HG03354 (cell line): ENCODE measurements at regions not wholly inside any gene's neighbourhood (a gene's known extent, or its start where the extent isn't known, plus 50 kb on each side); places are given as distances from the start of the nearest gene placed in this dataset.
"Not testable (repeated sequence)": the region's sequence is repeated elsewhere in the genome, so short reads cannot be mapped to it uniquely, and the experiment has no call there.

Source experiments
- ATAC-seq: cut with Tn5 transposase; IDR thresholded peaks from one replicate; pipeline ENCODE4 v1.9.1; 2021; ENCODE audit warnings: mild to moderate bottlenecking; ENCODE audit not compliant: unreplicated experiment, poor library complexity, severe bottlenecking

DNA sequence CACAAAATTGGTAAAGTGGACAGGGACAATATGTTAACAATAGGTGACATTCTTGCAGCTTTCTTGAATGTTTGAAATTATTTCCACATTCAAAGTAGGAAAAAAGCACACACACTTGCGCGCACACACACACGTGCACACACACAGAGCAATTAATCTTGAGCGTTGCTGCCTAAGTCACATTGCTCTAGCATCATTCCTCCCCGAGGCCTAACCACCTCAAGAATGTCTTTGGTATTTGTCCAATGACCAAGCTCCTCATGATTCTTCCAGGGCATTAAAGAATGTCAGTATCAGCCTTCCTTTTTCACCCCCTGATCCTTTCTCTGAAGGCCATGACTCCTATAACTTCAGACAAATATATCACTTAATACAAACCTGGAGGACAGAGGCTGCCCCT is 198.1 kb downstream of the NPR3 start:
- no peak for ATAC-seq

DNA sequence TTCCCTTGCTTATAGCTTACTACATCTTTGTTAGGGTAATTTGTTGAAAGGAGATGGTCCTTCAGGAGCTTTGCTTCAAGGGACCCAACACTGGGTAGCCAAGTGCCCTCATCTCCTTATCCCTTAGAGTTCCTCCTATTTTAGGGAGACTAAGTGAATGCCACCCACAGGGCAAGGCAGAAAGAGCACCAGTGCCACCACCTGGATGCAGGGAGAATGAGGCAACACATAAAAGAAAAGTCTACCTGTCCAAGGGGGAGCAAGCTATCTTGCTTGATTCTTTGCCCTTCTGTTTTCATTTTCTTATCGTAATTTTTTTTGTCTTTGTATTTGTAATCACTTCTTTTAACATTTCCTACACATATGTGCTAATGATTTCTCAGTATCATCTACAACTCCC is 205.5 kb downstream of the NPR3 start:
- ATAC-seq = no peak

DNA sequence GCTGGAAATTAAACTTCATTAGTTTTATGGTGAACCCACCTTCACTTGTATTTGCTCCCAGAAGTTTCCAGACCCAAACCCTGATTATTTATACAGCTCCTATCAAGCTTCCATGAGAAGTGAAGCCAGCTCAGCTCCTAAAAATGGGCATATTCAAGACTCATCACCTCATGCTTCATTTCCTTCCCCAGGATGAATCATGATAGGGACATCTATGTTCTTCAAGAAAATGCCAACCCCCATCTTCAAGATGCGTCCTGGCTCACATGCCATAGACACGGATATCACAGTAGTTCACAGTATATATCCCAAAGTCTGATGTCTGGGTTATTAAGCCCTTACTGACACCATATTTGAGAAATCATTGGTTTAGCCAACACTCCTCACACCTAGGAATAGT is 217.6 kb downstream of the NPR3 start:
- no peak for ATAC-seq

DNA sequence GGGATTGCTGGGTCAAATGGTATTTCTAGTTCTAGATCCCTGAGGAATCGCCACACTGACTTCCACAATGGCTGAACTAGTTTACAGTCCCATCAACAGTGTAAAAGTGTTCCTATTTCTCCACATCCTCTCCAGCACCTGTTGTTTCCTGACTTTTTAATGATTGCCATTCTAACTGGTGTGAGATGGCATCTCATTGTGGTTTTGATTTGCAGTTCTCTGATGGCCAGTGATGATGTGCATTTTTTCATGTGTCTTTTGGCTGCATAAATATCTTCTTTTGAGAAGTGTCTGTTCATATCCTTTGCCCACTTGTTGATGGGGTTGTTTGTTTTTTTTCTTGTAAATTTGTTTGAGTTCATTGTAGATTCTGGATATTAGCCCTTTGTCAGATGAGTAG is 220.3 kb downstream of the NPR3 start:
- not testable (repeated sequence) for ATAC-seq

DNA sequence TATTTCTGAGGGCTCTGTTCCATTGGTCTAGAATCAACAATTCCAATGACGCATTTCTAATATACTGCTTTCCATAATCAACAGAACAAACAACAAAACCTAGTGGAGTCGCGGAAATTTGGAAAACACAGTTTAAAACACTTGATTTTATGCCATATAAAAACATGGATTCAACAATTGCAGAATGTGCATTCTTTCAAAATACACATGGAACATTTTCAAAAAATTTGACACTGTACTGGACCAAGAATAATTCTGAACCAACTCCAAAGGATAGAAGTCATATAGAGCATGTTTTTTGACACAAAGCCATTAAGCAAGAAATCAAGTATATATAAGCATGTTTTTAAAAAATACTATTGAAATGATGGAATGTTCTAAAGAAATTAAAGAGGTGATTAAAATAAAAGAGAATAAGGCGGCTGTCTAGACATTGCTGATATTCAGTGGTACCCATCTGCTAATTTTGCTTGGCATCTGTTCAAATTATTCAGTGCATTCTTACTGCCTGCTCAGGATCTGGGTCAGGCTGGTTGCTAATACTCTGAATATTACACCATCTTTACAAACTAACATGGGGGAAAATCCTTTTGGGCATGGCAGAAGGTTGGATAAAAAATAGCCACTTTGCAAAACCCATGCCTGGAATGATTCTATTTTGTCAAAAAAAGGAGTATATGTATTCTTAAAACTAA is 221.3 kb downstream of the NPR3 start:
- no peak for ATAC-seq

DNA sequence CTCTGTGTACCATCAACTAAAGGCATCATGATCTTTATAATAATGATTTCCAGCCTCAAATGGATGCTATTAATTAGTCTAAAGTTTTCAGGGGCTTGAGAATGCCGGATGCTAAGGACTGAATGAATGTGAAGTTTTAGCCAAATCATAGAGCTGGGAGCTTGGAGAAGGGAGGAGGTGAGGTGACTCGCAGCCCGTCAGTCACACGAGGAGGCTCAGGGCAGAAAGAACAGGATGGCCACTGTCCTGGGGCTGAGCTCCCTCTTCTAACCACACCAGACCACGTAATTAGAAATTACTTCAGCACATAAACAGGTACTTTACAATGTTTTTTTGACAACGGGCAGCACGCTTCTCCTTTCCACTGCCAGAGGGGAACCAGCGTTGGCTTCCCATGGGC is 222.6 kb downstream of the NPR3 start:
- ATAC-seq = no peak

DNA sequence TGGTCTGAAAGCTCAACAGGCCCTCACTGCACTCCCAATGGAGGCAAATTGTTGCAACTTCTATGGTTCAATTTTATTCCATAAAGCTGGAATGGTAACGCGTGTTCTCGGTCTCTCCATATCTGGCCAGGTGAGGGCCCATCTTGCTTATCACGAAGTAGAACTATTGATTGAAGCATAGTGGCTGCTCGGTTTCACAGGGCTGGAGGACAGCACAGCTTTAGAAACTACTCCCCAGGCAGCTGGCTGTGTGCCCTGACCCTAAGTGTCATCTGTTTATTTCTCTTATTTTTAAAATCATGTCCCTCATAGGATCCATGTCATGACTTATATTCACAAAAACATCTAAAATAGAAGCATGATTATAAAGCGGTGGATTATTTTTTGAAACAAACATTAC is 223.4 kb downstream of the NPR3 start:
- no peak for ATAC-seq

DNA sequence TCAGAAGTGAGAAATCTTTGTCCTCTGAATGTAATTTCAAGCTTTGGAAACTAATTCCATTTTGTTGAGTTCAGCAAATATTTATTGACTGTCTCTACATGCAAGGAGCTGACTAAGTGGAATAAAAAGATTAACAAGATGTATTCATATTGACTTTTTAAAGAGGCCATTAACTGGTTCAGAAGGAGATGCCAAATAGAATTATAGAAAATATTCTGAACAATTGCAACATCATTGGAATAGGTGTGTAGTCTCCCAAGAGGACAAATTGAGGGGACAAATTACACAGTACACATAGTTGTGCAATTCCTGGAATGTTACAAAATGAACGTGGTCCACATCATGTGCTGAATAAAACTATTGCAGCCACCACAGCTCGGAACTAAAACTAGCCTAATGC is 224.2 kb downstream of the NPR3 start:
- ATAC-seq = no peak

DNA sequence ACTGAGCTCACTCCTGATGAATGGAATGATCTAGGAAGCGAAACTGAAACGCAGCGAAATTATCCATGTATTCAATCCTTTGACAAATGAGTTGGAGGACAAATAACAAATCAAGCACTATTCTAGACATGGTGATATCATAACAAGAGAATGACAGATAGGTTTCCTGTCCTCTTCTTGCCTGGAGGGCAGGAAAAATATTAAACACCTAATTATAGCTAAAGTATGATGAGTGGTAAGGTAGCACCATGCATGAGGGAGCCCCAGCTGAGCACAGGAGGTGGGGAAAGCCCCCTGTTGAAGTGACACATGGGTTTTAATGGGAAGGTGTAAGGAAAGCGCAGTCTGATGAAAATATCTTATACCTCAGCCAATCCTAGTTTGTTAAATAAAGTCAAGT is 225.2 kb downstream of the NPR3 start:
- no peak for ATAC-seq

DNA sequence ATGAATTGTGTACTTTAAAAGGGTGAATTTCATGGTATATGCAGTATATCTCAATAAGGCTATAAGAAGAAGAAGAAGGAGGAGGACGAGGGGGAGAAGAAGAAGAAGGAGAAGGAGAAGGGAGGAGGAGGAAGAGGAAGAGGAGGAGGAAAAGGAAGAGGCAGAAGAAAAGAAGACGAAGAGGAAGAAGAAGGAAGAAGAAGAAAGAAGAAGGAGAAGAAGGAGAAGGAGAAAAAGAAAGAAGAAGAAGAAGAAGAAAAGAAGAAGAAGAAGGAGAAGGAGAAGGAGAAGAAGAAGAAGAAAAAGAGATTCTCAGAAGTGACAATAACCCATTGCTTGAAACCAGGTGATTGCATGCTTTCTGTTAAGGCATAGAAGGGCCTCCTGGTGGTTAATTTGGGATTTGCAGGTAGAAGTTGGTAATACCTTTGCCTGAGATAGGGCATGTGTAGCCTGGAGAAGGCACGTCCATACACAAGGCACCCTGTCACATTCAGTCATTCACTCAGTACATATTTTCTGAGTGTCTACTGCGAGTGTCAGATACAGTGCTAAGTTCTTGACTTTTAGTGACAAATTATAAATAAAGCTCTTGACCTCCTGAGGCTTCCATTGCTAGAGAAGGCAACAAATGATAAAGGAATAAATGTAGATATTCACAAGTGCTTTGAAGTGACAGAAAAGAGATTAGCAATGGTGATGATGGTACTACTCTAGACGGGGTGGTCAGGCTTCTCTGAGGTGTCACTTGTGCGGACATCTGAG is 231.3 kb downstream of the NPR3 start:
- peak; percentile 91 for ATAC-seq

DNA sequence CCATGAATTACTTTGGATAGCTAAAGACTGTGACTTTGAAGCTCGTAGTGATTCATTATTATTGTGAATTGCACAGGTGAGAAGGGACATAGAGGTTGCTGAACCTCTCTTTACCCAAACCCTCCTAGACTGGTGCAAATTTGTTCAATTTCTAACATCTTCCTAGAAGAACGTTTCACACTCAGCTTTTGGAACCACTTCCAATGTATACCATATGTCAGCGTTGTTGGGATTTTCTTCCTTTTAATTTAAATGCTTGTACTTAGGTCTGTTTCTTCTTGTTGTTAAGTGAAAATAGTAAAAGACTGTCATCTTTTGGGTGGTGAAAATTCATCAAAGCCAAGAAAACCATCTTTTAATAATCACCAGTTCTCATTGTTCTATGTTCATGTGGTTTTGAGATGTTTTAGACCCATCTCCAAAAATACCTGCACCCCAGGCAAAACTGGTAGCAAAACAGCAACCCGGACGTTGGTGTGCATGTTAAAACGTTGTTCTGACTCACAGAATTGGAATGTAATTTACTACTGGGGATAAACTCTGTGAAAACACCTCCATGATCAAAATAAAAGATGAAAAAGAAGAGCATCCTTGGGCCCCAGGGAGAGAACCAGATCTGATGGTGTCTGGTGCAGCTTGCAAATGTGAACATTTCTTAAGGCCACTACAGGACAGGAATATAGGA is 238.3 kb downstream of the NPR3 start:
- ATAC-seq = no peak

DNA sequence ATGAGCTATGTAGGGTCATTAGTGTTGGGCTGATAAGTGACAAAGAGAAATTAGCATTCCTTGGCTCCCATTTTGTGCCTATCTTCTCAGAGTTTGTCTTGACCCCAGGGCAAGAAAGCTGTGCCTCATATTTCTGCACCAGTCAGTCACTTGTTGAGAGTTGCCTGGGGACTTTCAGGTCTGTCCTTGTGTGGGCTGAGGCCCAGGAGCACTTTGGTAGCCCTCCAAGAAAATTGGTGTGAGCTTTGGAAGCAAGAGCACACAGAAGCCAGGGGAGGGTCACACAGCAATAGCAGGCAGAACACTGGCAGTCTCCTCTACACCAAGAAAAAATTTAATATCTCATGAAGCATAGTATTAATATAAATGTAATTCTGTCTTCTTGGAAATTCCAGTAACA is 239.9 kb downstream of the NPR3 start:
- ATAC-seq = no peak

DNA sequence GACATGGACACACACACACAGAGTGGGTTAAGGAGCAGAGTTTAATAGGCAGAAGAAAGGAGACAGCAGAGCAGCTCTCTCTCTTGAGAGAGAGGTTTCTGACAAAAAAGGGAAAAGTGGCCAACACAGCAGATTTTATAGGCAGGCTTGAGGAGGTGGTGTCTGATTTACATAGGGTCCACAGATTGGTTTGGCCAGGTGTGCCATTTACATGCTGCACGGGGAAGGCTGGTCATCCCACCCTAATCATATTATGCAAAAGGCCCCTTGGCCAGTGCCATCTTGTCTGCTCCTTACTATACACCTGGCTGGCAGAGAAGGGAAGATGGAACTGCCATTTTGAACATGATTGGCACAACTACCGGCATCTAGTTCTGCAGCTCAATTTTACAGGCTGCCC is 240.8 kb downstream of the NPR3 start:
- no peak for ATAC-seq

DNA sequence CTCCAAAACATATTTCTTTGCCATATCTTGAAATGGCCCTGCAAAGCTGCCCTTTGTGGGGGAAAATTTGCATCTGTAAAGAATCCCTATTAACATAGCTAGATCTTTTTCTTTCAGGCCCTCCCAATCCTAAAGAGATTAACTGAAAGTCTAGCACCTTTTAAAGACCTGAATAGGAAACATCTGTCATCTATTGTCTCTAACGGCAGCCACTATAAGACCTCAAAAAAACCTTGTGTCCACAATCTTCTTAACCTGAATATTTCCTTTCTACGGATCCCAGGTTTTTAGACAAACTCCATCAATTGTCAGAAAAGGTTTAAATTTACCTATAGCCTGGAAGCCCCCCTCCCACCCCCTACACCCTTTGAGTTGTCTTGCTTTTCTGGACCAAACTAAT is 241.3 kb downstream of the NPR3 start:
- not testable (repeated sequence) for ATAC-seq

DNA sequence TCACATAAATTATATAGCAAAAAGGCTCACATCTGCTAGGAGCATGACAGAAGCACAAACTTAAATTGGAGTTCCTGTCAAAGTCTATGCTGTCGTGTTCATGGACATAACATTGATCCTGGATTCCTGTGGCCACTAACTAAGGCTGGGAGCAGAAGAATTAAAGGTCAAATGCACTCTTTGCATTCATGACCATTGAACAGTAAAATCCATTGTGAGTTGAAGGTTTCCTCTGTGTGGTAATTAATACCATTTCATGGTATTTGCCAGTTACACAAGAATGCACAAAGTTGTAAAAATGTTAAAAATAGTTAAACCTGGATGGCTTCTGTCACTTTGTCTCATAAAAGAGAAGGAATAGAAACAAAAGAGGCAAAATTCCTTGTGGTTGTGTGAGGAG is 242.6 kb downstream of the NPR3 start:
- ATAC-seq = no peak

DNA sequence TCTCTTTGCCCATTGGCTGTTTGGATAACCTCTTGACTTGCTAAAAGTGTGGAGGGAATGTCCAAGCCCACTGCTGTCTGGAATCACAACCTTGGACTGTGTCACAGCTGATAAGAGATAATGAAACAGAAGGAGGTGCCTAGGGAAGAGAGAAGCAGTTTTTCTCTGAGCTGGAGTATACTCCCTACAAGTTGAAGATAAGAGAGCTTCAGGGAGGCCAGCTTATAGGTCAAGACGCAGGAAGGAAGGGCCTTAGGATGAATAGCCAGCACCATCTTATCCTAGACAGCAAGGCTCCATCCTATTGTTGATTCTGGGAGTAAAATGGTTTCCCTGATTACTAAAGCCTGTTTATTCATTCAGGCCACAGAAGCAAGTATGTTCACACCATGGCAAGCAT is 244.7 kb downstream of the NPR3 start:
- ATAC-seq = no peak

DNA sequence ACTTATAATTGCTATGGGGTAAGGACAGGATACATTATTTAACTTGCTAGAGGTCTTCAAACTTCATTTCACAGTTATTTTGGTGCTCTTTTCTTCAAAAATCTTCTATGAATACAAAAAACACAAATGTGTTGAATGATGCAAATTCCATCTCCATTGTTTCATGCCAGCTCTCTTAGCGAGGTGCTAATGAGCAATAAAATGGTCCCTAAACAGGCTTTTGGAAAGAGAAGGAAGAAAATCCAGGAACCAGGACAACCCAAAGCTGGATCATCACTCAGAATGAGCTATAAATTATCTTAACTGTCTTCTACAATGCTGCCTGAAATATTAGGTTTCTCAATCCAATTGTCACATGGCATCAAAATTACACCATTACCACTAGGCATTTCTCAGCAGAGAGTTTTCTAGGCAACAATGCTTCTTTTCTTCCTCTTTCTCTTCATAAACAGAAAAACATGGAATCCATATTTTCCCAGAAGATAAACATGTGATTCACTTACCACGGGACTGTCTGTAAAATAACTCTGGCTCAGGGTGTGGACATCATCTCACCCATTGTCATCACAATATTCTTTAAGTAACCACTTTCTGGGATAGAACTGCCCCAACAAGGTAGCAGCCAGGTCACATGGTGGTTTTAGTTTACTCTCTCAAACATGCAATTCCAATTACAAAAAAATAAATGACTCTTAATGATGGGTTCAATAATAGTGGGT is 249.4 kb downstream of the NPR3 start:
- no peak for ATAC-seq

DNA sequence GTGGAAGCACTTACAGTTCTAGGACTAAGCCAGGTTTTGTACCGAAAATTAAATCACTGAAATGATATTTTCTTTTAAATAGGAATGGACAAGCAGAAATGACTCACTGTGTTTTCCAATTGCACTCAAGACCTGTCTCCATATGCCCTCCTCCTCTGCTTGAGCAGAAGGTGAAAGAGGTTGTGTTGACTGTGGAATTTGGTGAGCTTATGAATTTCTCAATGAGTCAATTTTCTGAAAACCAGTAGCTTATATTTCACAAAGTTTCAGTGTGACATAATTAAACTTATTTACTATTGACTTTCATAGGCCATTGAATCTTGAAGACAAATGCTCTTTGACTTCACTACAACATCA is 249.9 kb downstream of the NPR3 start:
- no peak for ATAC-seq

DNA sequence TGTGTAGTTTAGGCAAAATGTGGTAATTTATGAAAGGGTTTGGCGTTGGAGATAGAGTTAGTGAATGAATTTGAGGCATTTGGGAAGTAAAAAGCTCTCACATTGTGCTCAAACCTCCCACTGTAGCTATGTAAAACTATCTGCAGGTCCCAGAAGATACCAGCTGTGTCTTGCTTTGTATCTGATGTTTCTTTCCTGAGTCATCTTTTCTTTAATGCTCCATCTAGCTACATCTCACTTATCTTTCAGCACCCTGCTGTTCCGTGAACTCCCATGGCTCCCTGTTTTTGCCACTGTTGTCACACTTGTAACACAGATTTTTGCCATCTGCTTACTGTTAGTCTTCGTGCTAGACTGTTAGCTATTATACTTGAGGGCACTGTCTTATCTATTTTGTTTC is 253.1 kb downstream of the NPR3 start:
- ATAC-seq = no peak

DNA sequence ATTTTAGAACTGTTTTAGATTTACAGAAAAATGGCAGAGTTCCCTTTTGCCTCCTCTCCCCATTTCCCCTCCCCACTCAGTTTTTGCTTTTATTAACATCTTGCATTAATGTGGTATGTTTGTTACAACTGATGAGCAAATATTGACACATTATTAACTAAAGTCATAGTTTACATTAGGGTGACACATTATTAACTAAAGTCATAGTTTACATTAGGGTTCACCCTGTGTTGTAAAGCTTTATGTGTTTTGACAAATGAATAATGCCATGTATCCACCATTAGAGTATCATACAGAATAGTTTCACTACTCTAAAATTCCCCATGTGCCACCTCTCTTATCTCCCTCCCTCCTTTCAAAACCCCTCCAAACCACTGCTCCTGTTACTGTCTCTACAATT is 262.5 kb downstream of the NPR3 start:
- ATAC-seq = no peak
